H9 (cell line): ENCODE measurements at regions not wholly inside any gene's neighbourhood (a gene's known extent, or its start where the extent isn't known, plus 50 kb on each side); places are given as distances from the start of the nearest gene placed in this dataset.

Experiments used
- DNase-seq: peaks from one replicate; pipeline ENCODE4 v3.0.0-alpha.2; 2017
- H2AFZ ChIP-seq: one replicate; pipeline ENCODE4 v1.6.1; 2013; ENCODE audit warnings: mild to moderate bottlenecking, low read length, control low read depth, moderate library complexity
- H2AK5ac ChIP-seq: 2 replicates; pipeline ENCODE4 v1.6.1; 2013; ENCODE audit warnings: low read length, control low read depth, mixed read lengths; ENCODE audit not compliant: insufficient read length
- H2BK120ac ChIP-seq: one replicate; pipeline ENCODE4 v1.6.1; 2013; ENCODE audit warnings: low read depth, mild to moderate bottlenecking, low read length, control low read depth, inconsistent platforms; ENCODE audit not compliant: poor library complexity, severe bottlenecking
- H2BK12ac ChIP-seq: 2 replicates; pipeline ENCODE4 v1.6.1; 2013; ENCODE audit warnings: low read length, control low read depth, mixed read lengths, low read depth; ENCODE audit not compliant: insufficient read length
- H2BK15ac ChIP-seq: 2 replicates; pipeline ENCODE4 v1.6.1; 2013; ENCODE audit warnings: low read depth, low read length, control low read depth
- H2BK20ac ChIP-seq: one replicate; pipeline ENCODE4 v1.6.1; 2013; ENCODE audit warnings: low read depth, mild to moderate bottlenecking, low read length, control low read depth, inconsistent platforms; ENCODE audit not compliant: poor library complexity, severe bottlenecking
- H2BK5ac ChIP-seq: 2 replicates; pipeline ENCODE4 v1.6.1; 2013; ENCODE audit warnings: low read length, control low read depth, mixed read lengths; ENCODE audit not compliant: insufficient read length
- H3K14ac ChIP-seq: 2 replicates; pipeline ENCODE4 v1.6.1; 2013; ENCODE audit warnings: low read length, control low read depth; ENCODE audit not compliant: insufficient read depth
- H3K18ac ChIP-seq: 2 replicates; pipeline ENCODE4 v1.6.1; 2013; ENCODE audit warnings: low read depth, mild to moderate bottlenecking, mixed read lengths, low read length, control low read depth; ENCODE audit not compliant: insufficient read length
- H3K23ac ChIP-seq: 2 replicates; pipeline ENCODE4 v1.6.1; 2013; ENCODE audit warnings: low read length, control low read depth, mixed read lengths, low read depth; ENCODE audit not compliant: insufficient read length
- H3K23me2 ChIP-seq: 2 replicates; pipeline ENCODE4 v1.6.1; 2013; ENCODE audit warnings: low read depth, mild to moderate bottlenecking, mixed read lengths, low read length, control low read depth; ENCODE audit not compliant: insufficient read length, poor library complexity, severe bottlenecking
- H3K27ac ChIP-seq: 2 replicates; pipeline ENCODE4 v1.5.1; 2013; ENCODE audit warnings: low read length, control low read depth, mixed read lengths, low read depth; ENCODE audit not compliant: insufficient read length
- H3K27me3 ChIP-seq: 2 replicates; pipeline ENCODE4 v1.6.1; 2013; ENCODE audit warnings: low read length, control low read depth, inconsistent platforms; ENCODE audit not compliant: insufficient read depth
- H3K4ac ChIP-seq: 2 replicates; pipeline ENCODE4 v1.6.1; 2013; ENCODE audit warnings: low read depth, mild to moderate bottlenecking, control low read depth, inconsistent platforms, low read length, moderate library complexity
- H3K4me1 ChIP-seq: 2 replicates; pipeline ENCODE4 v1.6.1; 2013; ENCODE audit warnings: low read length, control low read depth, inconsistent platforms; ENCODE audit not compliant: insufficient read depth
- H3K4me2 ChIP-seq: 2 replicates; pipeline ENCODE4 v1.6.1; 2013; ENCODE audit warnings: low read length, control low read depth, mixed read lengths; ENCODE audit not compliant: insufficient read length, insufficient read depth
- H3K56ac ChIP-seq: 2 replicates; pipeline ENCODE4 v1.6.1; 2013; ENCODE audit warnings: low read depth, mild to moderate bottlenecking, mixed read lengths, low read length, control low read depth; ENCODE audit not compliant: insufficient read length
- H3K79me1 ChIP-seq: 2 replicates; pipeline ENCODE4 v1.6.1; 2013; ENCODE audit warnings: low read depth, mild to moderate bottlenecking, moderate library complexity, low read length, control low read depth, inconsistent platforms; ENCODE audit not compliant: insufficient read depth, poor library complexity, severe bottlenecking
- H3K79me2 ChIP-seq: 2 replicates; pipeline ENCODE4 v1.6.1; 2013; ENCODE audit warnings: low read length, control low read depth, inconsistent platforms; ENCODE audit not compliant: insufficient read depth
- H3K9ac ChIP-seq: 2 replicates; pipeline ENCODE4 v1.6.1; 2013; ENCODE audit warnings: low read length, control low read depth, mixed read lengths; ENCODE audit not compliant: insufficient read length; ENCODE audit errors: extremely low read depth
- H3K9me3 ChIP-seq: one replicate; pipeline ENCODE4 v1.6.1; 2013; ENCODE audit warnings: low read depth, low read length, inconsistent platforms; ENCODE audit not compliant: control insufficient read depth
- H3T11ph ChIP-seq: one replicate; pipeline ENCODE4 v1.6.1; 2013; ENCODE audit warnings: mild to moderate bottlenecking, low read length, control low read depth, inconsistent platforms
- H4K20me1 ChIP-seq: one replicate; pipeline ENCODE4 v1.6.1; 2013; ENCODE audit not compliant: control insufficient read depth, insufficient read length, insufficient read depth
- H4K5ac ChIP-seq: 2 replicates; pipeline ENCODE4 v1.6.1; 2013; ENCODE audit warnings: low read depth, mild to moderate bottlenecking, mixed read lengths, low read length, control low read depth; ENCODE audit not compliant: insufficient read length
- H4K8ac ChIP-seq: replicated peaks from 2 replicates; pipeline ENCODE4 v1.6.1; 2013; ENCODE audit warnings: low read length, control low read depth, mixed read lengths, low read depth; ENCODE audit not compliant: insufficient read length
- H4K91ac ChIP-seq: 2 replicates; pipeline ENCODE4 v1.6.1; 2013; ENCODE audit warnings: low read depth, mild to moderate bottlenecking, moderate library complexity, mixed read lengths, low read length, control low read depth; ENCODE audit not compliant: insufficient read length
- H3K27ac Mint-ChIP-seq, 3 experiments: 2 replicates in 2 of 3; 3 replicates in 1 of 3; pipeline ENCODE4 v1.8.0; 2020 to 2021; ENCODE audit warnings: mixed read lengths in 3 of 3, mild to moderate bottlenecking in 1 of 3, moderate library complexity in 1 of 3
- H3K27me3 Mint-ChIP-seq: 2 replicates; pipeline ENCODE4 v1.8.0; 2021; ENCODE audit warnings: low read depth, mild to moderate bottlenecking, moderate library complexity, mixed read lengths
- H3K36me3 Mint-ChIP-seq, 3 experiments: 2 replicates in 2 of 3; 3 replicates in 1 of 3; pipeline ENCODE4 v1.8.0; 2020 to 2021; ENCODE audit warnings: low read depth in 3 of 3, mixed read lengths in 3 of 3; ENCODE audit not compliant: insufficient read depth in 1 of 3
- H3K4me1 Mint-ChIP-seq, 2 experiments: 2 replicates each; pipeline ENCODE4 v1.8.0; 2020; ENCODE audit warnings: mixed read lengths in 2 of 2
- H3K4me3 Mint-ChIP-seq, 2 experiments: 2 replicates in 1 of 2; 3 replicates in 1 of 2; pipeline ENCODE4 v1.8.0; 2020 to 2021; ENCODE audit warnings: mild to moderate bottlenecking in 2 of 2, mixed read lengths in 2 of 2, moderate library complexity in 1 of 2
- H3K9me3 Mint-ChIP-seq, 2 experiments: 2 replicates in 1 of 2; 3 replicates in 1 of 2; pipeline ENCODE4 v1.8.0; 2020; ENCODE audit warnings: mild to moderate bottlenecking in 2 of 2, mixed read lengths in 2 of 2, moderate library complexity in 1 of 2
- CTCF ChIP-seq: fragments of 200-600 bp; sonication (generic); conservative IDR thresholded peaks from 3 replicates; pipeline ENCODE4 v1.8.0; 2021; ENCODE audit warnings: antibody characterized with exemption, mild to moderate bottlenecking
- WGBS: extraction: QIAGEN DNeasy Blood & Tissue Kit; methylation state at CpG from one replicate; pipeline ENCODE4 v1.1.7; 2013; ENCODE audit warnings: missing lambda C conversion rate, low lambda C conversion rate, mixed read lengths; ENCODE audit not compliant: insufficient read length; ENCODE audit errors: extremely low coverage; 5-methylcytosine and 5-hydroxymethylcytosine counted together

DNA sequence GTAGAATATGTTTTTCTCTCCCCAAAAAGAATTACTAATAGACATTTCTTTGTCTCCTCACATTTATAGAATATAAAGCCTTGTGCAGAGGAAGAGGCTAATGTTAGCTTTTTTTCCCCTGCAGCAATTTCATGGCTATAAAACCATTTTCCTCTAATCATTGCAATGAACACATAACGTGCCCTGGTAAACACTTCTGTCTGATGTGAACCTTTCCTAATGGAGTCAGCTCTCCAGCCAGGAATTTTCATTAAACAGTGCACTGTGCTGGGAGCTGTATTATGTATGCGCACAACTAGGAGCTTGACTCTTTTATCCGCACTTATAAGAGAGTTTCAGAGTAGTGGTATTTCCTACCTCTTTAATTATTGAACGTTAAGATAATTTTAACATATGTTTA, 63.9 kb upstream of the SPATS2L start:
- H2BK12ac ChIP-seq: no peak overlapping the region
- no peak for DNase-seq
- H2AK5ac ChIP-seq: no peak overlapping the region
- H4K5ac ChIP-seq: no peak overlapping the region
- H4K91ac ChIP-seq: no peak overlapping the region
- H2BK20ac ChIP-seq: no peak overlapping the region
- H3T11ph ChIP-seq: no peak overlapping the region
- no peaks in the 10 kb centered on the region; a peak in 1 of 5 replicates for H3K9me3 Mint-ChIP-seq
- no peak overlapping the region for H3K27ac ChIP-seq
- no peaks in the 10 kb centered on the region for H3K79me2 ChIP-seq
- no peak overlapping the region for H3K23ac ChIP-seq
- H3K4me1 ChIP-seq: peaks cover 3% of the 10 kb centered on the region; the same call in 1 of the 2 replicates
- H3K4me2 ChIP-seq: no peak overlapping the region
- H3K23me2 ChIP-seq: no peaks in the 10 kb centered on the region
- H3K79me1 ChIP-seq: no peaks in the 10 kb centered on the region
- H3K4me3 Mint-ChIP-seq: no peak overlapping the region
- H3K18ac ChIP-seq: no peak overlapping the region
- no peak overlapping the region for H3K4ac ChIP-seq
- no peaks in the 10 kb centered on the region for H3K27me3 Mint-ChIP-seq
- H3K36me3 Mint-ChIP-seq: no peaks in the 10 kb centered on the region; a peak in 1 of 7 replicates
- no peaks in the 10 kb centered on the region for H3K27me3 ChIP-seq
- no peaks in the 10 kb centered on the region for H4K20me1 ChIP-seq
- H2BK120ac ChIP-seq: no peak overlapping the region
- H3K14ac ChIP-seq: no peak overlapping the region
- no peak overlapping the region for H2AFZ ChIP-seq
- no peak overlapping the region for H2BK15ac ChIP-seq
- H3K56ac ChIP-seq: no peak overlapping the region
- no peak overlapping the region for H4K8ac ChIP-seq
- no peaks in the 10 kb centered on the region for H3K9me3 ChIP-seq
- no peak overlapping the region for H2BK5ac ChIP-seq
- no peak overlapping the region for H3K27ac Mint-ChIP-seq
- no CpG with 5 or more reads among the region's 4 CpGs for WGBS
- TF ChIP-seq CTCF: no peak
- no peak overlapping the region for H3K9ac ChIP-seq
- H3K4me1 Mint-ChIP-seq: peaks cover 3 to 6% of the 10 kb centered on the region in 2 experiments
